RKO (cell line): ENCODE measurements at regions not wholly inside any gene's neighbourhood (a gene's known extent, or its start where the extent isn't known, plus 50 kb on each side); places are given as distances from the start of the nearest gene placed in this dataset.
"Not testable (repeated sequence)": the region's sequence is repeated elsewhere in the genome, so short reads cannot be mapped to it uniquely, and the experiment has no call there.

Experiments
- DNase-seq: peaks from one replicate; pipeline ENCODE4 v3.0.0-alpha.2; 2016; ENCODE audit warnings: low spot score

DNA sequence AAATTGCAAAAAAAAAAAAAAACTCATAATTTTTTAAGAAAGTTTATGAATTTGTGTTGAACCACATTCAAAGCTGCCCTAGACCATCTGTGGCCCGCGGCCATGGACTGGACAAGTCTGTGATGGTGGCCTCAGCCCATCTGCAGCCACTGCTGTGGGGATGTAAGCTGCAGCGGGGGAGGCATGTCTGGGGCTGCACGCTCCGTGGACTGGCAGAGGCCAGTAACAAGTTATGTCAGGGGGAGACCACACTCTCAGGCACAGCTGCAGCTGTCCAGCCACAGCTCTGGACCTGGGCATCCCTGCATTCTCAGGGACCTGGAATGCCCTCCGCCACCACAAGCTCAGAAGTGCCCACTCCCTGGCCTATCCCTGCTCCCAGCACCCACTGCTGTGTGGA is 1272.3 kb upstream of the CDH9 start:
- DNase-seq = no peak

DNA sequence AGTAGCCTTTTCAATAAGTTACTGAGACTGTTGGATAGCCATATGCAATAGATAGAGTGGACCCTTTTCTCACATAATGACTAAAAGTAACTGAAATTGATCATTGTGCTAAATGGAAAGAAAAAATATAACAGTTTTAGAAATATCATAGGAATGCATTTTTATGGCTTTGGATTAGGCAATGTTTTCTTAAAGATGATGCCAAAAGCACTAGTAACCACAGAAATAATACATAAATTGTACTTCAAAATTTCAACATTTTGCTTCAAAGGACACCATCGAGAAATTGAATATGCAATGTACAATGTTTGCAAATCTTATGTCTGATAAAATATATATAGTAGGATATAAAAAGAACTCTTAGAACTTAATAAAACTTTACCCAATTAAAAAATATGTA is 1267.5 kb upstream of the CDH9 start:
- no peak for DNase-seq

DNA sequence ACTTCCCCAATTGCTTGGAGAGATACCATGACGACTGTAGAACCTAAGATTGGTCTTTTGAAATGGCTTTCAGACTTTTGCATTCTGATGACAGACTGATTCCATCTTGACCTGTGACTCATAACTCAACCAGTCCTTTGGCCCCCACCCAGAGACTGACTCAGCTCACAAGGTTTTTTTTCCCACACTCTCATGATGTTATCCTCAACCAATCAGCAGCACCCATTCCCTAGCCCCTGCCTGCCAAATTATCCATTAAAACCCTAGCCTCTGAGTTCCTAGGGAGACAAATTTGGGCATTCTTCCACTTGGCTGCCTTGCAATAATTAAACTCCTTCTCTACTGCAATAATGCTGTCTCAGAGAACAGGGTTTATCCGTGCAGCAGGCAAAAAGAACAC is 1263.3 kb upstream of the CDH9 start:
- peak; percentile 77 for DNase-seq

DNA sequence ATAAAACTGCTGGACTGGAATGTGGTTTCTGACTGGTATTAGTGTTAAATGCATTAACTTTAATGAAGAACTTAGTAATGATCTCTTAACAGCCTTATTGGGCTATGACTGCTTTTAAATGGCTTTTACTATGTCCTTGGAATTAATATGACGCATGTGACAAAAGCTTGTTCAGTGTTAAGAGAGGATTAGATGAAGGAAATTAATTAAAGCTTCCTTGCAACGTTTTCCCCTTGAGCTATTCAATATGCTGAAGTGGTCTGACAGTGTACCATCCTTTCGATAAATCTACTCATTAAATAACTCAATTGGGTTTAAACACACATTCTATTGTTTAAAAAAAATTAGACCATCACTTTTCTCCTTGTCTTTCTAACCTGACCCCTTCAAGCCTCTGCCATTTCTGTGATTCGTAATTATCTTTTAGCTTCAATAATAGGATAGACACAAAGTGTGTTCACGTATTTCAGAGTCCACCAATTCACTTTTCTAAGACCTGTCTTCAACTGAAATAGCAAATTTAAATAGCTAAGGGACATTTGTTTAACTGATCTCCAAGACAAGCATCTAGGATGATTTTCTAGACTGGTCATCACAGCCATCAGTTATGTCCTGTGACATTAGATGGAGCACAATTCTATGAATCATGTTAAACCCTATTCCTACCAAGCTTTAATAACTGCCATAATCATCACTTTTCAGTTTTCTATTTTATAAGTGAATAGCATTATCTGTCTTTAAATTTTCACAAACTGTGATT is 1258.0 kb upstream of the CDH9 start:
- no peak for DNase-seq

DNA sequence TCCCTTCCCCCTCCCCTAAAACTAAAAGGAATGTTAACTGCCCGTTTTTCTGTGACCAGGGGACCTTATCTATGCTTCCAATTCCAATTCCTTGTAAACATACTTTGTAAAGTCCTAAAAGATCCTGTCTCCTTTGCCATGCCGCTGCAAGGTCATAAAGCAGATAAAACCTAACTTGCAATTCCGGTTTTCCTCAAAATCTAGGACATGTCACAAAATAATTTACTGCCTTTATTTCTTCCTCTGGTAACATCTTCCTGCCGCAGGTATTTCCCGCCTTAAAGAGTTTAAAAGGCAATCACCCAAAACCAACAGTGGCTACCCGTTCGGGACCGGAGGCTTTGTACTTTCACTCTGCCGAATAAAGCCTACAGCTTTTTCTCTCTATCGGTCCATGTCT is 1248.6 kb upstream of the CDH9 start:
- DNase-seq = not testable (repeated sequence)

DNA sequence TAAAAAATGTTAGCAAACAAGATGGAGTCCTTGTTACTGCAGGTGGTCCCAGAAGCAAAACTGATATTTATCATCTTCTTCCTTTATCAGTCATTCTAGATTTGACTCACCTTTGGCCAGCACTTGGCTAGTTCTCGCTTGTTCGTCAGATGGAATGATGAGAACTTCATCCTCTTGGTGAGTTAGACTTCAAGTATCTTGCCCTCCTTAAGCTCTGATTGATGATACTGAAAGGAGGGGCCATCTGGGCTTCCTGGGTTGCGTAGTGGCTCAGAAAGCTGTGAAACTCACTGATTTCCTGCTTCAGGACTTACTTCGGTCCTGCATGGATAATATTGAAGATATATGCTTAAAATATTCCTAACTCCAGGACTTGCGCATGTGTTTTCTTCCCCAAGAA is 1248.2 kb upstream of the CDH9 start:
- DNase-seq = no peak

DNA sequence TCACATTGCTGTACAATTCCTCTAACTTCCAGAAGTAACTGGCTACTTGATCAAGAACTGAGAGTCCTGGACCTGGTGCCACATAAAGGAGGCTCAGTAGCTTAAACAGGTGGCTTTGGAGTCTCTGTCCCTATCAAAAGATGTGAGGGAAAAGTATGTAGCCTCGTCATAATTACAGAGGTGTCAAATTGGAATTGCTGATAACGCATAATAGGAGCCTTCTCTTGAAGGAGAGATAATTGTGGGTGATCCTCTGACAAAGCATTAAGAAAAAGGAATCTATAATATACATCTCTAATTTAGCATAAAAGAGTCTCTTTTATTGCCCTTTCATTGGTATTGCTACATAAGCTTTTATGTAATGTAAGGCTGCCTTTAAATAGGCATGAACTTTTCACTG is 1246.4 kb upstream of the CDH9 start:
- DNase-seq = no peak

DNA sequence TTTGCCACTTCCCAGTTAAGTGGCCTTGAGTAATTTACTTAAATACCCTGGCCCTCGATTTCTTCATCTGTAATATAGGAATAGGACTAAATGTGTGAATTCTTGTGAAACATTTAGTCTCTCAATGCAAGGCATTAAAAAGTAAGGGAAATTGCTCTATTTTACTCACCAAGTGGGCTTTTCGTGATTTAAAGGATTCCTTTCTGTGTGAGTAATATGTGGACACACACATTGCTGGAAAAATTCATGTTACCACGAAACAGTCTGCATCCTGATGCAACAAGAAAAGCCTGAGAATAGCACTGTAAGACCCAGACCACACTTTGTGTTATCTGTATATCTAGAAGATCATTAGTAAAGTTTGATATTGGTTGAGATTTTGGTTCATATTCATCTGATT is 1243.0 kb upstream of the CDH9 start:
- DNase-seq = no peak

DNA sequence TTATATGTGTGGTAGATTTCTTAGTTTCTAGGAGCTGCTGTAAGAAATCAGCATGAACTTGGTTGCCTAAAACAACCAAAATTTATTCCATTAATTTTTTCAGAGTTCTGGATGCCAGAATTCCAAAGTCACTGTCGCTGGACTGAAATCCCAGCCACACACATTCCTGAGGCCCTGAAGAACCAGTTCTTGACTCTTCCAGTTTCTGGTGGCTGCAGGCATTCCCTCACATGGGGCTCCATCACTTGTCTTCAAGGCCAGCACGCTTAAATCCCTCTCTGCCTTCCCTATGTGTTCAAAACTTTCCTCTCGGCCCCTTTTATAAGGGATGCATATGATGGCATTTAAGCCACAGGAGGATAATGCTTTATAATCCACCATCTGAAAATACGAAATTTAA is 1237.5 kb upstream of the CDH9 start:
- DNase-seq = no peak

DNA sequence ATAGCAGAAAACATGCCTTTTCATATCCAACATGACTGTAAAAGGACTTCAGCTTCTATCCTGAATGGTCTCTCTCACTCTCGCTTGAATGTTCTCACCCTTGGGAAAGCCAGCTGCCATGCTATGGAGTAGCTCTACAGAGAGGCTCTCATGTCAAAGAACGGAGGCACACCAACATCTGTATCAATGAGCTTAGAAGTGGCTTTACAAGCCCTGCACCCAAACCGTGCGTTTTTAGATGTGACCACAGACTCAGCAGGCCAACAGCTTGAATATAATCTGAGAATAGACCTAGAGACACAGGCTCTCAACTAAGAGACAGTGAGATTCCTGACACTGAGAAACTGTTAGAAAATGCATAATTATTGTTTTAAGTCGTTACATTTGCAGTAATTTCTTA is 1231.6 kb upstream of the CDH9 start:
- DNase-seq = no peak

DNA sequence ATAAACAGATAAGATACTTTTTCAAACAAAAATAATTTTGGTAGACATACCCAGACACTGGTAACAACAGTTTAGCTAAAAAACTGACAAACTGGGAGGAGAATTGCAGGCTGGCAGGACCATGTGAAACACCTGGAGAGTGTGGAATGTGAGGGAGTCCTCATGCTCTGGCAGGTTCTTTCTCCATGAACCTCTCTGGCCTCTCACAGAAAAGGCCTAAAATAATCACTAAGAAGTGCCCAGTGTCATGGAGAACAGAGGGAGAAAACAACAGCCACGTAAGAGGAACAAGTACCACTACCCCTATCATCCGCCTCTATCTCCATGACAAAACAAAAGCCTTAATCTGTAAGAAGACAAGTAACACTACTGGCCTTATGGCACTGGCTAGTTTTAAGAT is 1227.5 kb upstream of the CDH9 start:
- DNase-seq = no peak

DNA sequence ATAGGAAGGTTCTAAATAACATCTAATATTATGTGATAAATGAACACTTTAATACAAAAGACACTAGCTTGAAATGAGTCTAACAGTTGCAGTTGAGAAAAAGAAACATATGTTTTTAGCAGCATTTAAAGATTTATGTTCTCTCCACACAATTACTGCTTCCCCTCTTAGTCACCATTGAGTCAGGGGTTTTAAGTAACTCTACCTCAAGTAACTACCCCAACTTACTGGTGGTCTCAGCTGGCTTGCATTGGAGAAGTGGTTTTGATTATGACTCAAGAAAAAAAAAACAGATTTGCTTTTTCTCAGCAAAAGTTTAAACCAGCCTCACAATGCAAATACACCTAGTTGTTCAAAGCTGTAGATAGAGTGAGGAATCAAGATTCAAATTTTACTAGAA is 1216.5 kb upstream of the CDH9 start:
- DNase-seq = no peak

DNA sequence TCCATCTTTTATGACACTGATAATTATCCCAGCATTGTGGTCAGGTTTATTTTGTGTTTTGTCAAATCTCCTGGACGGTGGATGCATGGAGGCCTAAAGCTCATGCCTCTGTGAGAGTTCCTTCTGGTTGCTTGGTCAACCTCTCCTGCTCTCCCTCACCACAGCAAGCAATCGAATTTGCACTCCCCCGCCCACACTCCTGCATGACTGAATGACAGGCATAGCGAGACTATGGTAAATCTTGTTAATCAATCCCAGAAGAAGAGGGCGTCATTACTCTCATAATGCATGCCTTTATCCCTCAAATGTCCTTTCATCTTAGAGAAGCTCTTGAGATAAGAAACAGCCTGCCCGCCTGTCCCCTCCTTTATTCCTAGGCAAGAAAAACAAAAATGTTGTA is 1215.0 kb upstream of the CDH9 start:
- no peak for DNase-seq

DNA sequence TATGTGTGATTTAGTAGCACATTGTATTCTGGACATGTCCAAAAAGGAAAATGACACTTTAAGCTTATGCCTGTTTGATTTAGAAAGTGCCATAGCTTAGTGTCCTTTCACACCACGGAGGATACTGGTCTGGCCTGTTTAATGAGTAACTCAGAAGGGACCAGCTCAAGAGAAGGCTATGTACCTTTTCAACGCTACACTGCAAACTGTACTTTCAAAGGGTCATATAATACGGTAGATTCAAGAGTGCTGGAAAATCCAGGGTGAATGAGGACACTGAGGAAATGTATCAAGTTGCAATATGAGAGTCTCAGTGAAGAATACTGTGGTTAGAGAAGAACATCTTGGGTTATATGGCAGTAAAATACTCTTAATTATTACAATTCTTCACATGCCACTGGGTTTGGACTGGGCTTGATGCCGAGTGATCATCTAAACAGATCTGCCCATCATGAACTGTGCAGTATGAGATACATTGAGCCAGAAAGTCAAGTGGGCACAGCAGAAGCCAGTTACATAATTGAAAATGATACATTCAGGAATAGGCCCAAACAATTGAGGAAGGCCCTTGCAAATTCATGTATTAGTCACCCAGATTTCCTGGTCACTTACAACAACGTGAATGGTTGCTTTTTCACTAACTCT is 1211.5 kb upstream of the CDH9 start:
- DNase-seq = no peak

DNA sequence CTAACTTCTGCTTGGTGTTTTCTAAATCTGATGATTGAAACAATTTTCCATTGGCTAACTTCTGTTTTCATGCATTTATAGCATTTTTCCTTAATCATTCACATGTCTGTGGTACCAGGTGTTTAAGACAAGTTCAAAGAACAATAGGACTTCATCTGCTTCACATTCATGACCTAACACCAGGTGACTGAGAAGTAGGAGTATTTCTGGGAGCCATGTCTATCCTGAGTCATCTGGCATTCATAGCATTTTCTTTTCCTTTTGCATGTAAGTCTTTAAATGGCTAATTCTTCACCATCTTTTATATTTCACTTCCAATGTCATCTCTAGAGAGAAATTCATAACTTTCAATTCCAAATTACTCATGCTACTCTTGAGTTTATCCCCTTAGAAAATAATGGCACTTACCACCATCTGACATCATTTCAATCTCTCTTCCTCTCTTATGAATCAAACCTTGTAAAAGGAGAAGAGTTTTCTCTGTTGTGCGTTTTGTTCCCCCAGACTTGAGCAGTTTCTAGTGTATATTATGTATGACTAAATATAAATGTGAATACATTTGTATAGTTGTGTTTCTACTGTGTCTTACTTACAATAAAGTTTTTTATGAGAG is 1196.1 kb upstream of the CDH9 start:
- peak; percentile 46 for DNase-seq

DNA sequence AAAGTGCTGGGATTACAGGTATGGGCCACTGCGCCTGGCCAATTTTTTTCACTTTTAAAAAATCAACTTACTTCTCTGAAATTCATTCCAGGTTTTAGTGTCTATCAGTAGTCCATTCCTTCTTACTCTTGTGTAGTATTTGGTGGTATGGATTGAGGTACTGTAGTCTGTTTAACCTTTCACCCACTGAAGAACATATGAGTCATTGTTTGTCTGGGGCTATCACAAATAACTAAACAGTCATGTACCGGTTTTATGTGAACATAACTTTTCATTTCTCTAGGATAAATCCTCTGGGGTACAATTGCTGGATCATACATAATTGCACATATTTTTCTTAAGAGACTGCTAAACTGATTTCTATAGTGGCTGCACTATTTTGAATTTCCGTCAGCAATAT is 1188.0 kb upstream of the CDH9 start:
- DNase-seq = no peak

DNA sequence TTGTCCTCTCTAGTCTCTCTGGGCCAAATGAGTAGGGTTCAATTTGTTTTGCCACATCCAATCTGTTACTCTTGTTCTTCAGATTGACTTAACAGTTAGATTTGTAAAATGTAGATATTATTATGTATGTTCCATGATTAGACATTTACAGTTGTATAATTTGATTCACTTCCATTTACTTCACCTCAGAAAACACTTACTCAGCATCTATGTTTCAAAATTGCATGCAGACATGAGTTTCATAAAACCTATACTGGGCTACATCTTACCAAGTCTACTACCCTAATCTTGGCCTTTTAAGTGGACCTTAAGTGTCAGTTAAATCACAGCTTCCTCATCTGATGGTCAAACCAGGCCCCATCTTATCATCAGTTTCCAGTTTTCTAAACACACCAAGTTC is 1181.2 kb upstream of the CDH9 start:
- no peak for DNase-seq

DNA sequence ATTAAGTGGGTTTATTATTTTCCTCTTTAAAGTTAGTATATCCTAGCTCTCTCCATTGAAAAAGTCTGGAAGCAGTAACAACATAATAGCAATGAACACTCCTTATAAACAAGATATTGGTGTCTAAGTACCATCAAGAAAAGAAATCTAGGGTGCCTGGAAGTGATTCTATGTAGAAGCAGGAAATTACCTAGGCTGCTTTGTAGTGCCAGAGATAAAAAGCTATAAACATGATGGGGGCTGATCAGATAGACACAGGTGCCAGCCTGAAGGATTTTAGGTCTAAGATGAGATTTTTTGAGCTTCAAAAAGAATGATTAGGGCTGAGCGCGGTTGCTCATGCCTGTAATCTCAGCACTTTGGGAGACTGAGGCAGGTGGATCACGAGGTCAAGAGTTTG is 1179.3 kb upstream of the CDH9 start:
- no peak for DNase-seq

DNA sequence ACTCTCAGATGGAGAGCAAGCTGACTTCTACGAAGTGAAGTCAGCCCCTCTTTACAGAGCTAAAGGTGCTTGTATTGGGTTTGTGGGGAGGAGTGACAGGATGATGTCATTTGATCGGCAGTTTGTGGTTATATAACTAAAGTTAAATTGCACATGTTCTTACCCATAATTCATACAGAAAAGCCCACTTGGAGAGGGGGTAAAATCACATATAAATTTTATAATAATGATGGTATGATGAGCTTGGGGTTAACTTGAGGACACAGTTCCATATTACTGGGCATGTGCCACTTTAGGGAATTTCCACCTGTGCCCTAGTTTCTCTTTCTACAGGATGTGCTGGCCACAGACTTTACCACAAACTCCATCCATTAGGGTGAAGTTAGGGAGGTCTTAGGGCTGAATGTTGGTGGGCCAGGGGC is 1178.6 kb upstream of the CDH9 start:
- no peak for DNase-seq

DNA sequence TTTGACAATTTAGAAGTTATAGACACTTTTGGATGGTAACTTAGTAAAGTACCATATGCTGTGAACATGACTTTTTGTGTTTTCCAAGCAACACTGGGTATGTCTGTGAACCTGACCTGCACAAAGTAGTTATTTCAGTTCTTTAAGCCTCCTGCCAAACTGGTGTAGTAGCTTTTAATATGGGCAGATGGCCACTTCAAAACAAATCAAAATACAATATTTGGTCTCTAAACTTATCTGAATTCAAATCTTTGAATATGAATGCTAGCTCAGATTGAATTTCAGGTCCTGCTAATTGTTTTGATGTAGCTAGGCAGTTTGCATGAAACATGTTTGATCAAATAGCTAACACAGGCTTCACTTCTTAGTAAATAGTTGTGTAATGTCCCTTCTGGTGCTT is 1176.7 kb upstream of the CDH9 start:
- no peak for DNase-seq

DNA sequence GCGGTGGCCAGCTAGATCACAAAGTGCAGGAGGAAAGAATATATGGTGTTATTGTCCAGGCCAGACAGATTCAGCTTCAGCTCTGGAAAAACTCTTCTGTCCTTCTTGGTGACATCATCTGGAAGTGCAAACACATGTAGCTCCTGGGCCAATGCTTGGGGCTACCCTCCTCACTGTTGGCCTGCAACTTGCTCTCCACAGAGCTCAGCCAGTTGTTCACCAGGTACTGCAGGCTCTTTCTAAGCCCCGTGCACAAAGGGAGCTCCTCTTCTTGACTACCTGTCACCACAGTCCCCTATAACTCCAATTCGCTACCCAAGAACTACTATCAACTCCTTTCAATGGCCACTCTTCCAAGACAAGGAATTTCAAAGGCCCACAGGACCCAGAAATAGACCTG is 1175.9 kb upstream of the CDH9 start:
- DNase-seq = no peak

DNA sequence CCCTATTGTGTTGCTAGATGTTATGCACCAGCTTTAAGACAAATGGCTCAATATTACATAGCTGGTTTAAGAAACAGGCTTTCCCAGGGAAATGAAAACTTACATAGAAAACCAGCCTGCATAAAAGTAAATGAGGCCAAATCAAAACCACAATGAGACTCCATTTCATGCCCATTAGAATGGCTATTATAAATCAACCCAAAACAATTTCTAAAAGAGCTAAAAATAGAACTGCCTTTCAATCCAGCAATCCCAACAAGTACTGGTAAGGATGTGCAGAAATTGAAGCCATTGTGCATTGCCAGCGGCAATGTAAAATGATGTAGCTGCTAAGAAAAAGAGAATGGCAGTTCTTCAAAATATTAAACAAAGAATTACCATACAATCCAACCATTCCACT is 1170.0 kb upstream of the CDH9 start:
- DNase-seq = no peak

DNA sequence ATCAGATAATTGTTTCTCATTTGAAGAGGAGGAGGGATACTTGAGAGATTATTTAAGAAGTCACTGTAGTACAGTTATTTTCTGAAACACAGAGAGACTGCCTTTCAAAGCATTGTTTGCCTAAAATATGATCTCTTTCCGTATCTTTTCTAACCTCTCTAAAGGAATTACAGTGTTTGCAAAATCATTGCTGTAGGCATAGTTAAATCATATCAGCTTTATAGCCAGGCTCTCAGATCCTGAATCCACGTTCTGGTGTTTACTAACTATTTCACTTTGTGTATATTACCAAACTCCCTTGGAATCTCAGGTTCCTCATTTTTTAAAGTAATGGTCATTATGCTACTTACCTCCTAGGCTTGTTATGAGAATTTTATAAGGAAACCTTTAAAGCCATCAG is 1151.6 kb upstream of the CDH9 start:
- no peak for DNase-seq

DNA sequence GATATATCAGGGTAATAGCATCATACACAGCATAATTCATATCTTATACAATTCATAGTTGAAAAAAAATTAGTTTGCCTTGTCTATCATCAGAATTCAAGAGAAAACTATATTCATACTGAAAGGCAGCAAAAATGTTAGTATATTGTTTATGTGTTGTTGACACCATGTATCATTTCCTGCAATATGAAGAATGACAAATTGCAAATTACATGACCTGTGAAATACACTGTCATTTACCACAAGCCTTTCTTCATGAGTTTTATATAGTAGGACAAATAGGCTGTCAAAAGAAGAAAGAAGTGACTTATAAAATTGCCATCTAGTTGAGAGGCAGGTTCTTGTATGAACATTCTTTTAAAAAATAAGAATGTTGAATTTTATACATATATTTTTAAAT is 1136.3 kb upstream of the CDH9 start:
- no peak for DNase-seq
